GM23338 (cell line): ENCODE measurements at regions not wholly inside any gene's neighbourhood (a gene's known extent, or its start where the extent isn't known, plus 50 kb on each side); places are given as distances from the start of the nearest gene placed in this dataset.

Source experiments
- ATAC-seq: fragments of 200-7000 bp; cut with Tn5 transposase; 3 replicates; pipeline ENCODE4 v1.9.1; 2020
- DNase-seq: peaks from one replicate; pipeline ENCODE4 v3.0.0-alpha.2; 2015; ENCODE audit warnings: low spot score
- H2AFZ ChIP-seq: fragments of 200-600 bp; sonication (generic); 2 replicates; pipeline ENCODE4 v1.8.0; 2016; ENCODE audit warnings: antibody characterized with exemption, mild to moderate bottlenecking, moderate library complexity
- H3F3A ChIP-seq: fragments of 200-600 bp; sonication (generic); replicated peaks from 2 replicates; pipeline ENCODE4 v1.8.0; 2017; ENCODE audit warnings: antibody characterized with exemption, mixed run types, low read depth
- H3K27ac ChIP-seq: fragments of 200-600 bp; sonication (generic); 2 replicates; pipeline ENCODE4 v1.6.1; 2016; ENCODE audit warnings: low read depth
- H3K27me3 ChIP-seq: fragments of 200-600 bp; sonication (generic); 2 replicates; pipeline ENCODE4 v1.8.0; 2016; ENCODE audit warnings: mild to moderate bottlenecking, mixed run types, moderate library complexity; ENCODE audit not compliant: insufficient read depth
- H3K36me3 ChIP-seq: fragments of 200-600 bp; sonication (generic); 2 replicates; pipeline ENCODE4 v1.8.0; 2016; ENCODE audit warnings: mild to moderate bottlenecking; ENCODE audit not compliant: insufficient read depth
- H3K4me1 ChIP-seq: fragments of 200-600 bp; sonication (generic); 2 replicates; pipeline ENCODE4 v1.8.0; 2016; ENCODE audit warnings: mild to moderate bottlenecking, moderate library complexity; ENCODE audit not compliant: insufficient read depth
- H3K4me2 ChIP-seq: fragments of 200-600 bp; sonication (generic); 2 replicates; pipeline ENCODE4 v1.7.1; 2017; ENCODE audit warnings: mixed run types
- H3K4me3 ChIP-seq: fragments of 200-600 bp; sonication (generic); 2 replicates; pipeline ENCODE4 v1.6.1; 2016; ENCODE audit warnings: mixed run types
- H3K79me2 ChIP-seq: fragments of 200-600 bp; sonication (generic); replicated peaks from 2 replicates; pipeline ENCODE4 v1.8.0; 2017; ENCODE audit warnings: mild to moderate bottlenecking; ENCODE audit not compliant: insufficient read depth
- H3K9me2 ChIP-seq: fragments of 200-600 bp; sonication (generic); 2 replicates; pipeline ENCODE4 v1.8.0; 2017; ENCODE audit not compliant: insufficient read depth
- H4K20me1 ChIP-seq: fragments of 200-600 bp; sonication (generic); replicated peaks from 2 replicates; pipeline ENCODE4 v1.8.0; 2017; ENCODE audit warnings: mild to moderate bottlenecking; ENCODE audit not compliant: insufficient read depth
- H3K27ac Mint-ChIP-seq: 2 replicates; pipeline ENCODE4 v1.8.0; 2020; ENCODE audit warnings: inconsistent platforms, mild to moderate bottlenecking, moderate library complexity, mixed read lengths
- H3K27me3 Mint-ChIP-seq: 3 replicates; pipeline ENCODE4 v1.8.0; 2022; ENCODE audit warnings: low read depth, mild to moderate bottlenecking, moderate library complexity, mixed read lengths, inconsistent platforms; ENCODE audit not compliant: insufficient read depth, poor library complexity
- H3K36me3 Mint-ChIP-seq: 3 replicates; pipeline ENCODE4 v1.8.0; 2021; ENCODE audit warnings: low read depth, mild to moderate bottlenecking, inconsistent platforms, moderate library complexity, mixed read lengths
- H3K4me1 Mint-ChIP-seq: 3 replicates; pipeline ENCODE4 v1.8.0; 2020; ENCODE audit warnings: mild to moderate bottlenecking, inconsistent platforms, mixed read lengths
- H3K4me3 Mint-ChIP-seq: 3 replicates; pipeline ENCODE4 v1.8.0; 2021; ENCODE audit warnings: moderate library complexity, mild to moderate bottlenecking, inconsistent platforms, mixed read lengths
- H3K9me3 Mint-ChIP-seq: 3 replicates; pipeline ENCODE4 v1.8.0; 2020; ENCODE audit warnings: moderate library complexity, mild to moderate bottlenecking, inconsistent platforms, mixed read lengths
- ETS1 ChIP-seq: IDR thresholded peaks from 2 replicates; pipeline ENCODE4 v1.6.1; 2016; ENCODE audit warnings: antibody characterized with exemption
- EZH2 ChIP-seq: fragments of 200-600 bp; sonication (generic); IDR thresholded peaks from one replicate; pipeline ENCODE4 v1.8.0; 2017; ENCODE audit warnings: antibody characterized with exemption, mild to moderate bottlenecking, low read depth; ENCODE audit not compliant: unreplicated experiment
- EZH2phosphoT487 ChIP-seq: fragments of 200-600 bp; sonication (generic); IDR thresholded peaks from one replicate; pipeline ENCODE4 v1.8.1; 2018; ENCODE audit warnings: antibody characterized with exemption; ENCODE audit not compliant: unreplicated experiment
- JUNB ChIP-seq: IDR thresholded peaks from one replicate; pipeline ENCODE4 v1.6.1; 2016; ENCODE audit warnings: antibody characterized with exemption; ENCODE audit not compliant: unreplicated experiment
- NANOG ChIP-seq: IDR thresholded peaks from 2 replicates; pipeline ENCODE4 v1.6.1; 2016; ENCODE audit warnings: antibody characterized with exemption, borderline replicate concordance
- POLR2AphosphoS5 ChIP-seq: IDR thresholded peaks from 2 replicates; pipeline ENCODE4 v1.6.1; 2016; ENCODE audit warnings: antibody characterized with exemption, low read depth
- STAT1 ChIP-seq: IDR thresholded peaks from one replicate; pipeline ENCODE4 v1.6.1; 2016; ENCODE audit warnings: antibody characterized with exemption; ENCODE audit not compliant: unreplicated experiment
- ZNF331 ChIP-seq: fragments of 250-450 bp; sonication (Bioruptor Pico); IDR thresholded peaks from 2 replicates; pipeline ENCODE4 v1.5.0; 2020; ENCODE audit warnings: low read depth, mild to moderate bottlenecking, moderate library complexity
- TF ChIP-seq, protein P1 (sequence below): fragments of 250-450 bp; sonication (Bioruptor Pico); IDR thresholded peaks from 2 replicates; pipeline ENCODE4 v1.5.0; 2020; ENCODE audit warnings: mild to moderate bottlenecking, moderate library complexity

DNA sequence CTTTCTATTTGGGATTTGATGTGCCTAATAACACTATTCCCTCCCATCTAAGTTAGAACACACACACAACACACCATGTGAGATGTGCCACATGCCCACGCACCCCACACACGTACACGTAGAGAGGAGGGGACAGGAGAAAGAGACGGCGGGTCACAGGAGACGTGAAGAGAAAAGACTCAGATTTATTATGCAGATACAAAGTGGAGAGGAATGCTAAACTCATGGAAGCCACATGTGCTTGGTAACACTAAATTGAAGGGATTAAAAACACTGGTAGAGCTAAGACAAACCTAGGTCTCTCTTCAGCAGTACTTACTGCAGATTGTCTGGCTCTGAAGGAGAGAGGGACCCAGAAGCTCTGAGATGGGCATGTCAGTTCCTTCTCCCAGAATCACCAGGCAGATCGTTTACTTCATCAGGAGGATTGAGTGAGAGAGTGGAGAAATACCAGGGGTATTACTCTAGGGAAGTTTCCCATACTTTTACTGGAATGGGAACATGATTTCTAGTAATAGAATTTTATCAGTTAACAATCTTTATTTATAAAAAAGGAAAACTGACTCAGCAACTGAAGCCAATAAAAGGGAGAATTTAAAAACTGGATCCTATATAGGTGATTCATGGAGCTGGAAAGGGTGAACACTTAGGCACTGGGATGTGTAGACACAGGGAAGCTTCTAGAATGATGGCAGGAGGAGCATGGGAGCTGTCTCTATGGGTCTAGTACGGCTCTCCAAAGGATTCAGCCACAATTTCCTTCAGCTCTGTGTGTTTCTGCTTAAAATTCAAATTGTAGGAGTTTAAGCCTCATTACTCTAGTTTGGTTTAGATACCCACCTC is 139.4 kb downstream of the MACIR start:
- H3K36me3 Mint-ChIP-seq, result no peaks in the 10 kb centered on the region
- no peak overlapping the region for H3K4me3 ChIP-seq
- no peak overlapping the region for H3K27ac Mint-ChIP-seq
- DNase-seq (no peak), ATAC-seq (no peak)
- no peak overlapping the region for H2AFZ ChIP-seq
- no peak overlapping the region for H3K4me3 Mint-ChIP-seq
- TF ChIP-seq ZNF331 (CRISPR knock-in tag) (no peak), EZH2 (no peak), ETS1 (no peak), STAT1 (no peak), POLR2AphosphoS5 (no peak), NANOG (no peak), EZH2phosphoT487 (no peak), JUNB (no peak)
- TF ChIP-seq, protein P1, sequence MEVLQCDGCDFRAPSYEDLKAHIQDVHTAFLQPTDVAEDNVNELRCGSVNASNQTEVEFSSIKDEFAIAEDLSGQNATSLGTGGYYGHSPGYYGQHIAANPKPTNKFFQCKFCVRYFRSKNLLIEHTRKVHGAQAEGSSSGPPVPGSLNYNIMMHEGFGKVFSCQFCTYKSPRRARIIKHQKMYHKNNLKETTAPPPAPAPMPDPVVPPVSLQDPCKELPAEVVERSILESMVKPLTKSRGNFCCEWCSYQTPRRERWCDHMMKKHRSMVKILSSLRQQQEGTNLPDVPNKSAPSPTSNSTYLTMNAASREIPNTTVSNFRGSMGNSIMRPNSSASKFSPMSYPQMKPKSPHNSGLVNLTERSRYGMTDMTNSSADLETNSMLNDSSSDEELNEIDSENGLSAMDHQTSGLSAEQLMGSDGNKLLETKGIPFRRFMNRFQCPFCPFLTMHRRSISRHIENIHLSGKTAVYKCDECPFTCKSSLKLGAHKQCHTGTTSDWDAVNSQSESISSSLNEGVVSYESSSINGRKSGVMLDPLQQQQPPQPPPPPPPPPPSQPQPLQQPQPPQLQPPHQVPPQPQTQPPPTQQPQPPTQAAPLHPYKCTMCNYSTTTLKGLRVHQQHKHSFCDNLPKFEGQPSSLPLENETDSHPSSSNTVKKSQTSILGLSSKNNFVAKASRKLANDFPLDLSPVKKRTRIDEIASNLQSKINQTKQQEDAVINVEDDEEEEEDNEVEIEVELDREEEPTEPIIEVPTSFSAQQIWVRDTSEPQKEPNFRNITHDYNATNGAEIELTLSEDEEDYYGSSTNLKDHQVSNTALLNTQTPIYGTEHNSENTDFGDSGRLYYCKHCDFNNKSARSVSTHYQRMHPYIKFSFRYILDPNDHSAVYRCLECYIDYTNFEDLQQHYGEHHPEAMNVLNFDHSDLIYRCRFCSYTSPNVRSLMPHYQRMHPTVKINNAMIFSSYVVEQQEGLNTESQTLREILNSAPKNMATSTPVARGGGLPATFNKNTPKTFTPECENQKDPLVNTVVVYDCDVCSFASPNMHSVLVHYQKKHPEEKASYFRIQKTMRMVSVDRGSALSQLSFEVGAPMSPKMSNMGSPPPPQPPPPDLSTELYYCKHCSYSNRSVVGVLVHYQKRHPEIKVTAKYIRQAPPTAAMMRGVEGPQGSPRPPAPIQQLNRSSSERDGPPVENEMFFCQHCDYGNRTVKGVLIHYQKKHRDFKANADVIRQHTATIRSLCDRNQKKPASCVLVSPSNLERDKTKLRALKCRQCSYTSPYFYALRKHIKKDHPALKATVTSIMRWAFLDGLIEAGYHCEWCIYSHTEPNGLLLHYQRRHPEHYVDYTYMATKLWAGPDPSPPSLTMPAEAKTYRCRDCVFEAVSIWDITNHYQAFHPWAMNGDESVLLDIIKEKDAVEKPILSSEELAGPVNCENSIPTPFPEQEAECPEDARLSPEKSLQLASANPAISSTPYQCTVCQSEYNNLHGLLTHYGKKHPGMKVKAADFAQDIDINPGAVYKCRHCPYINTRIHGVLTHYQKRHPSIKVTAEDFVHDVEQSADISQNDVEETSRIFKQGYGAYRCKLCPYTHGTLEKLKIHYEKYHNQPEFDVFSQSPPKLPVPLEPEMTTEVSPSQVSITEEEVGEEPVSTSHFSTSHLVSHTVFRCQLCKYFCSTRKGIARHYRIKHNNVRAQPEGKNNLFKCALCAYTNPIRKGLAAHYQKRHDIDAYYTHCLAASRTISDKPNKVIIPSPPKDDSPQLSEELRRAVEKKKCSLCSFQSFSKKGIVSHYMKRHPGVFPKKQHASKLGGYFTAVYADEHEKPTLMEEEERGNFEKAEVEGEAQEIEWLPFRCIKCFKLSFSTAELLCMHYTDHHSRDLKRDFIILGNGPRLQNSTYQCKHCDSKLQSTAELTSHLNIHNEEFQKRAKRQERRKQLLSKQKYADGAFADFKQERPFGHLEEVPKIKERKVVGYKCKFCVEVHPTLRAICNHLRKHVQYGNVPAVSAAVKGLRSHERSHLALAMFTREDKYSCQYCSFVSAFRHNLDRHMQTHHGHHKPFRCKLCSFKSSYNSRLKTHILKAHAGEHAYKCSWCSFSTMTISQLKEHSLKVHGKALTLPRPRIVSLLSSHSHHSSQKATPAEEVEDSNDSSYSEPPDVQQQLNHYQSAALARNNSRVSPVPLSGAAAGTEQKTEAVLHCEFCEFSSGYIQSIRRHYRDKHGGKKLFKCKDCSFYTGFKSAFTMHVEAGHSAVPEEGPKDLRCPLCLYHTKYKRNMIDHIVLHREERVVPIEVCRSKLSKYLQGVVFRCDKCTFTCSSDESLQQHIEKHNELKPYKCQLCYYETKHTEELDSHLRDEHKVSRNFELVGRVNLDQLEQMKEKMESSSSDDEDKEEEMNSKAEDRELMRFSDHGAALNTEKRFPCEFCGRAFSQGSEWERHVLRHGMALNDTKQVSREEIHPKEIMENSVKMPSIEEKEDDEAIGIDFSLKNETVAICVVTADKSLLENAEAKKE (CRISPR knock-in tag), result no peak
- peaks cover 19% of the 10 kb centered on the region for H3K4me1 Mint-ChIP-seq
- H3K4me1 ChIP-seq, result peaks cover 8% of the 10 kb centered on the region
- no peak overlapping the region for H3K27ac ChIP-seq
- H3K36me3 ChIP-seq, result no peaks in the 10 kb centered on the region
- no peaks in the 10 kb centered on the region for H3K9me3 Mint-ChIP-seq
- no peaks in the 10 kb centered on the region for H3K79me2 ChIP-seq
- no peak overlapping the region for H3K4me2 ChIP-seq
- no peaks in the 10 kb centered on the region for H3F3A ChIP-seq
- H3K27me3 ChIP-seq, result no peaks in the 10 kb centered on the region
- no peaks in the 10 kb centered on the region for H4K20me1 ChIP-seq
- H3K9me2 ChIP-seq, result peaks cover 8% of the 10 kb centered on the region
- H3K27me3 Mint-ChIP-seq, result peaks cover 2% of the 10 kb centered on the region
